Keratinocyte (primary cell): ENCODE measurements at regions not wholly inside any gene's neighbourhood (a gene's known extent, or its start where the extent isn't known, plus 50 kb on each side); places are given as distances from the start of the nearest gene placed in this dataset.

Source experiments
- CTCF ChIP-seq, 3 experiments: IDR thresholded peaks in 1 of 3; conservative IDR thresholded peaks in 1 of 3; optimal IDR thresholded peaks in 1 of 3; 2 replicates in 2 of 3; 3 replicates in 1 of 3; pipeline versions ENCODE3 to v1.5.1; 2011; ENCODE audit warnings: low read length in 3 of 3, mild to moderate bottlenecking in 3 of 3, moderate library complexity in 2 of 3, control low read depth in 1 of 3, inconsistent platforms in 1 of 3; ENCODE audit not compliant: insufficient read depth in 2 of 3; ENCODE audit errors: extremely low read depth in 1 of 3
- EZH2 ChIP-seq: IDR thresholded peaks from one replicate; pipeline ENCODE4 v1.6.1; 2012; ENCODE audit warnings: inconsistent platforms, mild to moderate bottlenecking, low read length, moderate library complexity

- TF ChIP-seq CTCF (optimal IDR thresholded peaks at IDR 0.05 in 1 of 3, IDR thresholded peaks at IDR 0.05 in 1 of 3, conservative IDR thresholded peaks at IDR 0.05 in 1 of 3; ENCODE audit: extremely low read depth in 1 of 3, insufficient read depth in 2 of 3, low read length in 3 of 3) (no peak), EZH2 (no peak)
These were observed 416.1 kb upstream of the IRX4 start for GRCh38 chr5:2298781-2299180.
